NCI-H526 (cell line): ENCODE measurements at regions not wholly inside any gene's neighbourhood (a gene's known extent, or its start where the extent isn't known, plus 50 kb on each side); places are given as distances from the start of the nearest gene placed in this dataset.

ENCODE experiments used
- DNase-seq, 2 experiments: peaks; one replicate each; lab custom pipeline; 2025; lab: John Stamatoyannopoulos, UW

GRCh38 chr2:34104601-34105000, 505.5 kb upstream of the FAM98A start:
- no peak for DNase-seq

DNA sequence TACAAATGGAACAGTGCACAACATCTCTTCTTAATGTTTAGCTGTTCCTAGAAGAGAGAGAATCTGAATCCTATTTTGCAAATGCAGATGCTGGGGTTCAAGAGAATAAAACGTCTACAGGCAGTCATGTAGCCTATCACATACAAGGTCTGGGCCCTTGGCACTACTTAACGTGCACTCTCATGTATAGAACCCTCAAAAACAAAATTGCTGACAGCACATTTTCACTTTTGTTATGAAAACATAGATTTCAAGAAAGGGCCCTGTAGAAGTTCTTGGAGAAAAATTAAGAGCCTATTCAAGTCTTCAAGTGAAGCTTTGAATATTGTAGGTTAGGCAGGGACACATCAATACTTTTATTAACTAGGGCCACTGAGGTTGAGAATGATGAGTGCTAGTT, 504.3 kb upstream of the FAM98A start:
- DNase-seq, result no peak

- no peak for DNase-seq
Measured at GRCh38 chr2:34102339-34102738, 503.2 kb upstream of the FAM98A start.

DNA sequence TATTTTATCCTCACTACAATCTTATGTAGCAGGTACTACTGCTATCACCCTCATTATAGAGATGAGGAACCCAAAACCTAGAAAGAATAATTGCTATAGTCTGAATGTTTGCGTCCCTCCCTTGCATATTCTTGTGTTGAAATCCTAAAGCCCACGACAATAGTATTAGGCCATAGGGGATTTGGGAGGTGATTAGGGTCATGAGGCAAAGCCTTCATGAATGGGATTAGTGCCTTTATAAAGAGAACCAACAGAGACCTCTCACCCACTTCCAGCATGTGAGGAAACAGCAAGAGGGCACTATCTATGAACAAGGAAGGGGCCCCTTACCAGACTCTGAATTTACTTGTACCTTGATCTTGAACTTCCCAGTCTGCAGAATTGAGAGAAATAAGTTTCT, 500.3 kb upstream of the FAM98A start:
- DNase-seq, result no peak

GRCh38 chr2:34098256-34098655, 499.2 kb upstream of the FAM98A start:
- no peak for DNase-seq

DNA sequence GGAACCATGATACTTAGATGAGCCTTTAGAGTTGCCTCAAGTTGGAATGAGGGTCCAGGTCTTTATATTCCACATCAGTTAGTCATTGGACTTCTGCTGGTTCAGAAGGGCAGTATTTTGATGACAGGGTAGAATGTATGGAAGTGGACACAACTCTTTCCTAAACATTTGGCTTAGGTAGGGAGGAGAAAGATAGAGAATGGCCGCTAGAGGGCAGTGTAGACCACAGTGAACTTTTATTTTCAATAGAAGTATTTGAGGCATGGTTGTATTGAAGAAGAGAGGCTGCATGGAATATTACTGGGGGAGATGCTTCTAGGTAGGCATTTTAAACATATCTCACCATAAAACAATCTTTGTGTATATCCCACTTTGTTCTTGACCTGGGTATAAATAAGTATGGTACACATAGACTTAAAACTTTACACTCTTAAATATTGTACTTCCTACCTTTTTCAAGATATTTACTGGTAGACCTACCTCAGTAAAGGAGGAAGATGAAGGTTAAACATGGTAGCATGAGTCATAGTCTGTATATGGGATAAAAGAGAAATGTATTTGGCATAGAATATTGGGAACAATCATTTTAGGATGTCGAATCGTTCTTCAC, 497.6 kb upstream of the FAM98A start:
- peak; percentile 27 to 75 for DNase-seq

GRCh38 chr2:34093790-34094189, 494.7 kb upstream of the FAM98A start:
- DNase-seq, result no peak

GRCh38 chr2:34070196-34070595, 471.1 kb upstream of the FAM98A start:
- no peak for DNase-seq

- DNase-seq, result no peak
Measured at GRCh38 chr2:34069604-34070003, 470.5 kb upstream of the FAM98A start.

DNA sequence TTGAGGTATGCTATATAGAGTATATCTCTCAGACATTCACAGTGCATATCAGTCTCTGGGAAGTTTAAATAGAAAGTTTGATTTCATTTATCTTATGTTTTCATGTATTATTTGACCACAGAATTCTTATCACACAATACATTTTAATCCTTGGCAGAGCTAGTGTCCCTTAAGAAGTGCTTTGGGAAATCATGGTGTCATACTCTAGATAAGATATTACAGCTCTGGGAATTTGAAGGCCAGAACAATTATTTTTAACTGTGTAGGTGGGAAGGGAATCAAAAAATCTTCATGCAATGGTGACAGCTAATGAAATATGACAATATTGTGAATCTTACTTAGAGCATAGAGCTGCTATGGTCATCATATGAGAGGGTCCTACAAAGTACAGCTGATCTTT, 451.3 kb upstream of the FAM98A start:
- no peak for DNase-seq

DNA sequence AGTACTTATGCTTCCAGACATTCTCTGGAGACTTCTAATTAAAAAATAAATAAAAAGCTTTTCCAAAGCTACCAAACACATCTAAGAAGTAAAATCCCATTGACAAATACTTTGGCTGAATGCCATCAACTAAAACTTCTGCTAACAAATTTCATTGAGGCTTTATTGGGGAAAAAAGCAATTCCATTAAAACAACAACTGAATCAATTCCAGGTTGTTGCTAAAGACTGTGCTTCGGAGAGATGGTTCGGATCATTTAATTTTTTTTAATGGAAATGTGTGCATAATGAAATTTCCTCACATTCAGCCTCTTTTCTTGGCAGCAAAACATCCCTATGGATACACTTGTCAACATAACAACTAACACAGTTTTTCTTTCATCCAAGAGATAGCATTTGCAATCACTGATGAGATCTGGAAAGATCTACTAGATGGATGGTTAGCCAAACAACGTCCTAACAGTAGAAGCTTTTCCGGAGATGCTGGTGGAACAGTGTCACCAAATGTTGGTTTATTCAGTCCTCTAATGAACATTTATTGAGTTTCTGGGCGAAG, 446.1 kb upstream of the FAM98A start:
- DNase-seq, result no peak

- no peak for DNase-seq
Measured at GRCh38 chr2:34037886-34038285, 438.8 kb upstream of the FAM98A start.

DNA sequence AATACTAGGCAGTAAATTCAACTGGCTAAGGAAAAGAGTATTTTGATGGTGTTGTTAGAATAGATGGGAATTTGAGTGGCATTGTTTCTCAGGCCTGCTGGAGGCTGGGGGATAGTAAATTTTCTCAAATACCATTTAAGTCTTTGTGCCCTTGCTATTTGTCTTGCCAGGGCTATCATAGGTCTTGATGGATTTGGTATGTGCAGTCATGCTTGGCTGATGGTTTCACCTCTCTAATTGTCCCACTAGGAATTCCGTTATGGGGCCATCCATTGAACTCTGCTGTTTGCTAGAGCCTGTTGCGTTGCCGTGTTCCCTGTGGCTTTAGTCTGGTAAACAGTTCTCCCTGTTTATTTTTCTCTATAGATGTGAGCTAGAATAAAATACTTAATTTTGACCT, 438.1 kb upstream of the FAM98A start:
- DNase-seq, result no peak

GRCh38 chr2:34031097-34031496, 432.0 kb upstream of the FAM98A start:
- DNase-seq, result peak; percentile 11 to 53

DNA sequence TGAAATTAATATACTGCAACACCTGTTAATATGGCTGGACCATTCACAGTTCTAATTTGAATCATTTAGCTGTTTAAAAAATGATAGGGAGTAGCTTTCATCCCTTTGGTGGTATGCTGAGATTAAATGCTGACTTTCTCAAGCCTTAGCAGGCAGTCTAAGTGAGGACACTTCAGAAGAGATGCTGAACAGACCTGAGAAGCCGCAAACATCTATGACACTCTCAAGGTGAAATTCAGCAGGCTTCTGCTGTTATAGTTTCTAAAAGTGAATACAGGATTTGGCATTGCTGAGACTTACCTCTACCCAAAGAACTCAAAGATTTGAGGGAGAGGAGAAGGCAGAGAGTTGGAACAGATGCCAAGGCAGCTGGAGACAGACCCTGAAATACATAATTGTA, 431.2 kb upstream of the FAM98A start:
- no peak for DNase-seq

DNA sequence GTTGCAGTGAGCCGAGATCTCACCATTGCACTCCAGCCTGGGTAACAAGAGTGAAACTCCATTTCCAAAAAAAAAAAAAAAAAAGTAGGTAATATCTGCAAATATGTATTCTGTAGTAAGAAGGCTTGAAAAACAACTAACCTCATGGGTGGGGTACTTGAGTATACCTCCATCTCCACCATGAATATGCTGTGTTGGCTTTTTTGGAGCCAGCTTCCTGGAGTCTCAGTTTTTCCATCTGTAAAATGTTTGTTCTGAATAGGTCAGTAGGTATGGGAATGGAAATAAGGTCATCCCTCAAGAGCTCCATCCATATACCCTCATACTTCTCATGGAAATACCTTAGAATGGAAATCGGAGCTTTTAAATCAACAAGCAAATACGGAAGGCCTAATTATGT, 430.0 kb upstream of the FAM98A start:
- no peak for DNase-seq

- peak; percentile 94 to 95 for DNase-seq
Measured at GRCh38 chr2:34025196-34025595, 426.1 kb upstream of the FAM98A start.

DNA sequence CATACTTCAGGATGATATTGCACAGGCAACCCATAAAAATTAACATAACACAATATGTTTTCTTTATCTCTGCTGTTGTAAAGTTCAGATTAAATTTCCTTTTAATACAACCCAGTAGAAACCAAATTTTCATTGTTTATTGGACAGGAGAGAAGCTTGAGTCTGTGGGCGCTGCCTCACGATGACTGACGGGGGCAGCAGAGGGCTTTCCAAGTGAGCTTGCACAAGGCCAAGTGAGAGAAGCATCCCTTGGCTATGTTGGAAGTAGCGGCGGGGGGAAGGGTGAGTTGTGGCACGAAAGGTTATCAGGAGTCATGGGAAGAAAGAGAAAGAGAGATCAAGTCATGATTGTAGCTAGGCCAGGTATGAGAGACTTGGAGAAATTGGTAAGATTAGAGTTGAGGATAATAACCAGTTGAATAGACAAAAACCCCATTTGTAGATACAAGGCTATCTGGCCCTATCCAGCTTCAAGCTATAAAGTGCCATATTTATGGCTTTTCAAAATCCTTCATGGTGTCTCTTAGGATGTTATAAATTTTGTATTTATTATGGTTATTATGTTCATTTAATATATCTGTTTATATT, 413.7 kb upstream of the FAM98A start:
- DNase-seq, result peak; percentile 61 to 85

DNA sequence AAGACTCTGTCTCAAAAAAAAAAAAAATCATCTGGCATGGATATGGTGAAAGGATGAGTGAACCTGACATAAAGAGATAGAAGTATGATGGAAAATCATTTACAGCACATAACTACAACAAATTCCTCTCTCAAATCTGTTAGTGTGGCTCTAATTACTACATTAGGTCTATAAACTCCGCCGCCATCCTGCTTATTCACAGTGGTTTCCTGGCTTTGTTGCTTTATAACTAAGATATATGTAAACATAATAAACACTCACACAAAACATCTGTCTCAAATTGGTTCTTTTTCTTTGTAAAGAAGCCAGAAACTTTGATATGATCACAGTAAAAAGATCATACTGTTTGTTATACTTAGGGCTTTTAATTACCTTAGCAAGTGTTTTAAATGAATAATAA, 412.6 kb upstream of the FAM98A start:
- no peak for DNase-seq

DNA sequence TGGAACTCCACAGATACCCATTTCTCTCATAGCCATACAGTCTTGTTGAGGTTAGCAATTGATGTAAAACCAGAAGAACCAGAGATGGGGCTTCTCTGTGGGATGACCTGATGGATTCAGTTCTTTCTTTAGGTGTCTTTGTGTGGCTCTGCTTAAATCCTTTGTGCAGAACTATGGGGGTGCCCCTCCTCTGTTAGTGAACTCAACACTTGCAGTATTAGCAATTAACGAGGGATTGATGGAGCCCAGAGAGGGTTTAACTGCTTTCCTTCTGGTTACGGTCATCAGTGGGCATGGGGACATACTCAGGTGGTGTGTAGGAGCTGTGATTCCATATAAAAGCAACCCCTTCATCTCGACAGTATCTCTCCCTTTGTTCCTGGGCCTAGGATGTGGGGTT, 406.8 kb upstream of the FAM98A start:
- no peak for DNase-seq

DNA sequence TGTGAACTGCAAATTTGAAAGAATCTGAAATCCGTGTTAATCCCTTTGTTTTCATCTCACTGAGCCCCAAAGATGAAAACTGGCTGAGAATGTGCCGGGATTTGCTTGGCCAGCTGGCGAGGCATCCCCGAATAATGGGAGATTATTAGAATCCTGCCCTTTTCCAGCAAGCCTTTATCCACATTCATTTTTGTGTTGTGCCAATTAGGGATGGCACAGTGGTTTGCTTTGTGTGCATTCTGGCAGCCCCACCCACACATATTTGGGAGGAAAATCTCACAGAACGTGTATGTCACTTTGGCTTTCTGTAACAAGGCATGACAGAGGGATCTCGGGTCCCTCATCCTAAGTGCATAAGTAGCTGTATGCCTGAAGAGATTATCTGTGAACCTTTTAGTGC, 405.8 kb upstream of the FAM98A start:
- DNase-seq, result no peak

DNA sequence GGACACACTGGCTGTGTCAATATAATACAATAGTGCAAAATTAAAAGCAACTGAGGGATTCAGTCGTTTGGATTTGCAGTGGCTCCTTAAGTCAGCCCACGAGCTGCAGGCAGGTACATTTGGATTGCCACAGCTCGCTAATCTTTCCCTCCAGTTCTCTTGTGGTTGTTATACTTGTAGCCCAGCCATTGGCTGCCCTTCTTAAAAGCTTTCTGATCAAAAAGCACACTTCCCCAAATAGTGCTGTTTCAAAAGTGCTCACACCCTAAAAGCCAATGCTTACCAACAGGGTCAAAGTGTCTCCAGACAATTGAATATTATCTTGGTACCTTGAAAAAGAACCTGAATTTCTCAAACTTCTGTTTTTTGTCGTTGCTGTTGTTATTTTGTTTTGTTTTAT, 404.7 kb upstream of the FAM98A start:
- DNase-seq, result peak in 1 of 2 experiments; percentile 0

DNA sequence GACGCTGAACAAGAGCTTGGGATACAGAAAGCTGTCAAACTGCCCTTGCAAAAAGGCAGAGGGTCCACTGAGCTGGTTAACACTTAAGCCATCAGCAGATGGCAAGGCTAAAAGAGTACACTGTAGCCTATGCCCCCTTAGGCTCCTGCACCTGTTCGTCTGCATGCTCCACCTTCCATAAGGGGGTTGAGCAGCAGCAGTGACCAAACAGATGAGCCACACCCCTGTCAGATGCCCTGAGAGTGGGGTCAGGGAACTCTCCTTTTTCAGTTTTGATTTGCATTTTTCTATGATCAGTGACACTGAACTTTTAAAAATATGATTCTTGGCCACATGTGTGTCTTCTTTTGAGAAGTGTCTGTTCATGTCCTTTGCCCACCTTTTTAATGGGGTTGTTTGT, 402.5 kb upstream of the FAM98A start:
- DNase-seq, result no peak

DNA sequence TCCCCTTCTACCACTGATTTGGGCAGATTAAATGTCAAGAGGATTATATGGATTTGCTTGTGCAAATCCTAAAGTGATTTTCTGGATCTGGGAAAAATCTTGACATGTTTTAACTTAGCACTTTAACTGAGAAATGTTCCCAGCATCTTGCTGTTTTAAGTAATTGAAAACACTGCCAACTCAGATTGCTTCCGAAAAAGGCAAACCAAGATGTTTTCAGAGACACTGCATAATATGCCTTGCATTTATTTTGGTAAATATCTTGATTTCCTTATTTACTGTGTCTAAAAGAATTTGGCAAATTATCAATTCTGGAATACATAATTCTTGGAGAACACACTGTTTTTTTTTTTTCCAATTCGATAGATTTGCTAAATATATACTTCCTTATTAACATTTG, 385.0 kb upstream of the FAM98A start:
- no peak for DNase-seq
